ENCODE measurements at regions not wholly inside any gene's neighbourhood (a gene's known extent, or its start where the extent isn't known, plus 50 kb on each side); places are given as distances from the start of the nearest gene placed in this dataset.

DNA sequence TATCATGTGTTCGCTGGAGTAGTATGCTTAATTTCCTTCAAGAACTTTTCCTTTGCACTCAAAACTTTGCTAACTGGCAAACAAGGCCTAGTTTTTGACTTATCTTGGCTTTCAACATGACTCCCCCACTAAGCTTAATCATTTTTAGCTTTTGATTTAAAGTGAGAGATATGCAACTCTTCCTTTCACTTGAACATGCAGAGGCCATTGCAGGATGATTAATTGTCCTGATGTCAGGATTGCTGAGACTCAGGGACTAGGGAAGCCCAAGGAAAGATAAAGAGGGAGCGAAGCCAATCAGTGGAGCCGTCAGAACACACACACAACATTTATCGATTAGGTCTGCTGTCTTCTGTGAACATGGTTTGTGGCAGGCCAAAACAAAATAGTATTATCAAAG, 491.4 kb downstream of the CBLN4 start:
- Histone ChIP-seq H3K9ac (ENCODE audit: low read length) (no peak overlapping the region), H3K4me1 (ENCODE audit: control insufficient read depth in 2 of 2, insufficient read depth in 2 of 2, low read length in 2 of 2) (no peaks in the 10 kb centered on the region), H3K4me2 (replicated peaks; ENCODE audit: low read depth, low read length, poor library complexity, severe bottlenecking) (no peak overlapping the region), H3K27me3 (replicated peaks in 1 of 4; ENCODE audit: control extremely low read depth in 1 of 4, control insufficient read depth in 3 of 4, insufficient read depth in 4 of 4, low read length in 3 of 4) (no peaks in the 10 kb centered on the region), H3K27ac (ENCODE audit: low read length in 2 of 2) (no peak overlapping the region), H4K20me1 (ENCODE audit: control insufficient read depth, insufficient read depth, low read length, poor library complexity, severe bottlenecking) (no peaks in the 10 kb centered on the region), H3K9me3 (ENCODE audit: control extremely low read depth in 1 of 3, control insufficient read depth in 2 of 3, insufficient read depth in 1 of 3, low read length in 2 of 3) (no peaks in the 10 kb centered on the region), H2AFZ (ENCODE audit: insufficient read depth, low read depth, low read length, poor library complexity, severe bottlenecking) (no peak overlapping the region), H3K36me3 (replicated peaks in 1 of 2; ENCODE audit: control extremely low read depth in 1 of 2, control insufficient read depth in 1 of 2, extremely low read depth in 1 of 2, insufficient read depth in 2 of 2, low read length in 1 of 2) (no peaks in the 10 kb centered on the region), H3K79me2 (ENCODE audit: control insufficient read depth, insufficient read depth, low read length) (no peaks in the 10 kb centered on the region), H3K4me3 (ENCODE audit: control extremely low read depth in 1 of 5, extremely low read depth in 1 of 5, insufficient read depth in 1 of 5, low read depth in 2 of 5, low read length in 4 of 5) (no peak overlapping the region)
- DNase-seq: no peak
- Mint-ChIP-seq H3K27ac (no peak overlapping the region), H3K4me1 (no peaks in the 10 kb centered on the region), H3K4me3 (no peak overlapping the region), H3K27me3 (no peaks in the 10 kb centered on the region), H3K9me3 (ENCODE audit: insufficient read depth) (peaks cover 2% of the 10 kb centered on the region)
- ChIA-PET POLR2A (no interaction called here), CTCF (no interaction called here)
- WGBS (ENCODE audit: insufficient coverage): no CpG with 5 or more reads among the region's 4 CpGs
- intact Hi-C loops (cut with micrococcal nuclease): no loop called here
- no peak for ATAC-seq (ENCODE audit: low read depth)
- no peak for TF ChIP-seq EZH2 (IDR thresholded peaks at IDR 0.05; ENCODE audit: borderline replicate concordance, insufficient read depth, low read depth, low read length, poor library complexity, severe bottlenecking)
- TF ChIP-seq, protein P1, sequence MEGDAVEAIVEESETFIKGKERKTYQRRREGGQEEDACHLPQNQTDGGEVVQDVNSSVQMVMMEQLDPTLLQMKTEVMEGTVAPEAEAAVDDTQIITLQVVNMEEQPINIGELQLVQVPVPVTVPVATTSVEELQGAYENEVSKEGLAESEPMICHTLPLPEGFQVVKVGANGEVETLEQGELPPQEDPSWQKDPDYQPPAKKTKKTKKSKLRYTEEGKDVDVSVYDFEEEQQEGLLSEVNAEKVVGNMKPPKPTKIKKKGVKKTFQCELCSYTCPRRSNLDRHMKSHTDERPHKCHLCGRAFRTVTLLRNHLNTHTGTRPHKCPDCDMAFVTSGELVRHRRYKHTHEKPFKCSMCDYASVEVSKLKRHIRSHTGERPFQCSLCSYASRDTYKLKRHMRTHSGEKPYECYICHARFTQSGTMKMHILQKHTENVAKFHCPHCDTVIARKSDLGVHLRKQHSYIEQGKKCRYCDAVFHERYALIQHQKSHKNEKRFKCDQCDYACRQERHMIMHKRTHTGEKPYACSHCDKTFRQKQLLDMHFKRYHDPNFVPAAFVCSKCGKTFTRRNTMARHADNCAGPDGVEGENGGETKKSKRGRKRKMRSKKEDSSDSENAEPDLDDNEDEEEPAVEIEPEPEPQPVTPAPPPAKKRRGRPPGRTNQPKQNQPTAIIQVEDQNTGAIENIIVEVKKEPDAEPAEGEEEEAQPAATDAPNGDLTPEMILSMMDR (IDR thresholded peaks at IDR 0.05): no peak

DNA sequence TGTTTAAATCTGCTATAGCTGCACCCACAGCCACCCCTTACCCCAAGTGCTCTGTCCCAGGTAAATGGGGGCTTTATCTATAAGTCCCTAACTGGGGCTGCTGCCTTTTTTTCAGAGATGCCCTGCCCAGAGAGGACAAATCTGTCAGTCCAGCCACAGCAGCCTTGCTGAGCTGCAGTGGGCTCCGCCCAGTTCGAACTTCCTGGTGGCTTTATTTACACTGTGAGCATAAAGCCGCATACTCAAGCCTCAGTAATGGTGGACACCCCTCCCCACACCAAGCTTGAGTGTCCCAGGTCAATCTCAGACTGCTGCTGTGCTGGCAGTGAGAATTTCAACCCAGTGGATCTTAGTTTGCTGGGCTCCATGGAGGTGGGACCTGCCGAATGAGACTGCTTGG, 505.2 kb downstream of the CBLN4 start:
- TF ChIP-seq, protein P1 (IDR thresholded peaks at IDR 0.05): no peak
- no peaks in the 10 kb centered on the region for H3K27me3 Mint-ChIP-seq
- CTCF ChIA-PET: no interaction called here
- Histone ChIP-seq H4K20me1 (ENCODE audit: control insufficient read depth, insufficient read depth, low read length, poor library complexity, severe bottlenecking) (no peaks in the 10 kb centered on the region), H3K4me3 (ENCODE audit: control extremely low read depth in 1 of 5, extremely low read depth in 1 of 5, insufficient read depth in 1 of 5, low read depth in 2 of 5, low read length in 4 of 5) (no peak overlapping the region), H3K4me2 (replicated peaks; ENCODE audit: low read depth, low read length, poor library complexity, severe bottlenecking) (no peak overlapping the region), H2AFZ (ENCODE audit: insufficient read depth, low read depth, low read length, poor library complexity, severe bottlenecking) (no peak overlapping the region), H3K36me3 (replicated peaks in 1 of 2; ENCODE audit: control extremely low read depth in 1 of 2, control insufficient read depth in 1 of 2, extremely low read depth in 1 of 2, insufficient read depth in 2 of 2, low read length in 1 of 2) (no peaks in the 10 kb centered on the region), H3K9ac (ENCODE audit: low read length) (no peak overlapping the region), H3K9me3 (ENCODE audit: control extremely low read depth in 1 of 3, control insufficient read depth in 2 of 3, insufficient read depth in 1 of 3, low read length in 2 of 3) (peaks cover 0 to 9% (median 0%) of the 10 kb centered on the region in 3 donors), H3K79me2 (ENCODE audit: control insufficient read depth, insufficient read depth, low read length) (no peaks in the 10 kb centered on the region), H3K4me1 (ENCODE audit: control insufficient read depth in 2 of 2, insufficient read depth in 2 of 2, low read length in 2 of 2) (no peaks in the 10 kb centered on the region), H3K27me3 (replicated peaks in 1 of 4; ENCODE audit: control extremely low read depth in 1 of 4, control insufficient read depth in 3 of 4, insufficient read depth in 4 of 4, low read length in 3 of 4) (no peaks in the 10 kb centered on the region), H3K27ac (ENCODE audit: low read length in 2 of 2) (no peak overlapping the region)
- H3K4me1 Mint-ChIP-seq: no peaks in the 10 kb centered on the region
- ATAC-seq (ENCODE audit: low read depth) (no peak), DNase-seq (no peak)
- peaks cover 3% of the 10 kb centered on the region for H3K9me3 Mint-ChIP-seq (ENCODE audit: insufficient read depth)
- POLR2A ChIA-PET: no interaction called here
- no peak overlapping the region for H3K4me3 Mint-ChIP-seq
- H3K27ac Mint-ChIP-seq: no peak overlapping the region
- WGBS (ENCODE audit: insufficient coverage): 79% methylated on average over 4 of the region's 4 CpGs
- intact Hi-C loops (cut with micrococcal nuclease): no loop called here
